ENCODE measurements at regions not wholly inside any gene's neighbourhood (a gene's known extent, or its start where the extent isn't known, plus 50 kb on each side); places are given as distances from the start of the nearest gene placed in this dataset.

DNA sequence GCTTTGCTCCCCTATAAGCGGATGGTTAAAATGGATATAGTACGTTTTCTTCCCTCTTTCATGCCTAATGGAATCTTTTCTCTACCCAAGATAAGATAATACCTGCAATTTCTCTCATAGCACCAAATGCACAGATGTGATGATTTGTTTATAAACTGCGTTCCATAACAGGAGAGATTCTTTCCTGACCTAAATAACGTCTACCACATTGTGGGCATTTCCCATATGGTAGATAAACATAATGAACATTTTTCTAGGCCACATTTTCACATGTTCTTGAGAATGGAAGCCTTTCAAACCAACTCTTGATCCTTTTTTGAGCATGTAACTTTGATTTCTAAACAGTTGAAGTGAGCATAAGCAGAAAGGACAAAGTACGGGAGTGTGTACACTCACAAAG lies 448.5 kb downstream of the CSNK1G3 start:
- no peaks in the 10 kb centered on the region for H3K27me3 ChIP-seq
- no peaks in the 10 kb centered on the region for H3K36me3 ChIP-seq
- no peak overlapping the region for H3K27ac ChIP-seq
- no peak for TF ChIP-seq CTCF (IDR thresholded peaks at IDR 0.05)
- no peaks in the 10 kb centered on the region for H3K4me1 ChIP-seq
- no peaks in the 10 kb centered on the region for H3K9me3 ChIP-seq
- no peak overlapping the region for H3K4me3 ChIP-seq
- DNase-seq (ENCODE audit: low spot score), result no peak

GRCh38 chr5:123951582-123951977 lies 439.6 kb downstream of the CSNK1G3 start:
- DNase-seq (ENCODE audit: low spot score), result no peak
- H3K4me3 ChIP-seq, result no peak overlapping the region
- no peak for TF ChIP-seq CTCF (IDR thresholded peaks at IDR 0.05)
- H3K27me3 ChIP-seq, result no peaks in the 10 kb centered on the region
- H3K36me3 ChIP-seq, result no peaks in the 10 kb centered on the region
- no peak overlapping the region for H3K27ac ChIP-seq
- no peaks in the 10 kb centered on the region for H3K9me3 ChIP-seq
- no peaks in the 10 kb centered on the region for H3K4me1 ChIP-seq

DNA sequence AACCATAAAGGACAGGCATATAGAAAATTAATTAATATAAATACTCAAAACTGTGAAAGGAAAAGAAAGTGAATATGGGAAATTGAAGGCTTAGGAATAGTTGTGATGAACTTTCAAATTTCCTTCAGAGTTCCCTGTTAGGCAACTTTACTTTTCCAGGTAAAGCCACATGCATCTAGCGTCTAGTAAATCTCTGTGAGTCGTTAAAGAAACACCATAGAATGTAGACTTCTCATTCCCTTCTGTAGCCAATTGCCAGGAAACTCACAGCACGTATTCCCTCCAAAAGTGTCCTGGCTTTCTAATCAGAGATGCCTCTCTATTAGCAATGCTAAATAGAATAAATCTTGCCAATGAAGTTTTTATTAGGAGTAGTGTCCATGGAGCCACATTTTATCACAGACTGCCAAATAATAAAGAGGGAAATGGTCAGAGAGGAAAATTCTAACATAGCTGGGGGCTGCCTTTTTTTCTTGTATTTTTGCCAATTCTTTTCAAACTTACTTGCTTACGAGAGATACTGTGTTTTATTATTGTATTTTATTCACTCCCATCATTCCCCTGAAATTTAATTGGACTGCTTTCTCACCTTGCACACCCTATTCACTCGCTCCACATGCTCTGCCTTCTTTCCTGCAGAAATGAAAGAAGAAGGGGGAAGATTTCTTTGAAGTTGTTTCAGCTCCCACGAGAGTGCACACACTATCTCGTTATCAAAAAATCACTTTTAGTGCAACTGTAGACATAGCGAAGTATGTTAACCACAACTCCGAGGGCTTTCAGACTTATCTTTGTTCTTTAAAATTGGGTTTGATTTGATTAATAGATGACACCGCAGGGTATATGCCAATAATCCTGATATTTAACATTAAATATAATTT lies 439.0 kb downstream of the CSNK1G3 start:
- DNase-seq (ENCODE audit: low spot score), result no peak
- Histone ChIP-seq H3K27me3 (no peaks in the 10 kb centered on the region), H3K4me3 (no peak overlapping the region), H3K9me3 (no peaks in the 10 kb centered on the region), H3K27ac (no peak overlapping the region), H3K4me1 (no peaks in the 10 kb centered on the region), H3K36me3 (no peaks in the 10 kb centered on the region)
- TF ChIP-seq CTCF (IDR thresholded peaks at IDR 0.05), result no peak

DNA sequence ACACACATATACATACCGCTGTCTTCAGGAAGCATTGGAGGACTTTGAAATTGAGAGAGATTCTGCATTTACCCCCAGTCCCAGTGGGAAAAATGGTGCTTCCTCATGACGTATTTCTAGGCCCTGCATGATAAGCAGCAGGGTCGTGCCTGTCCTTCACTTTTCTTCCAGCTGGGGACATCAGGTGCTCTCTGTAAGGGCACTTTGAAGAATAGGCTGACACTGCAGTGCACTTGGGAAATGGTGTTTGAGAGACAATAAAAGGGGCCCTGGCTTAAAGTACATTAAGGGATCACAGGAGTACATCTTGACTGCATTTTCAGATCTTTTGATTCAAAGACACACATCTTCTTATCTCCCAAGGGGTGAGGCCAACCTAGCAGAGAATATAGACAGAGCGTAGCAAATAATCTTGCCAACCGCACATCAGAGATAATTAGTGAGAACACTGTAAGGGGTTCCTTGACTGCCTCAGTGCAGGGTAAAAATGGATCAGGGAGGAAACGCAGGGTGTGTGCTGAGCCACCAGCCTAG lies 437.9 kb downstream of the CSNK1G3 start:
- Histone ChIP-seq H3K27ac (no peak overlapping the region), H3K9me3 (no peaks in the 10 kb centered on the region), H3K4me1 (no peaks in the 10 kb centered on the region), H3K36me3 (no peaks in the 10 kb centered on the region), H3K27me3 (no peaks in the 10 kb centered on the region), H3K4me3 (no peak overlapping the region)
- DNase-seq (ENCODE audit: low spot score), result no peak
- no peak for TF ChIP-seq CTCF (IDR thresholded peaks at IDR 0.05)

- Histone ChIP-seq H3K4me1 (no peaks in the 10 kb centered on the region), H3K36me3 (no peaks in the 10 kb centered on the region), H3K27me3 (no peaks in the 10 kb centered on the region), H3K9me3 (no peaks in the 10 kb centered on the region), H3K27ac (no peak overlapping the region), H3K4me3 (no peak overlapping the region)
- no peak for TF ChIP-seq CTCF (IDR thresholded peaks at IDR 0.05)
- DNase-seq (ENCODE audit: low spot score), result no peak
Observed at GRCh38 chr5:123949043-123949804, 437.2 kb downstream of the CSNK1G3 start.
